ENCODE measurements at regions not wholly inside any gene's neighbourhood (a gene's known extent, or its start where the extent isn't known, plus 50 kb on each side); places are given as distances from the start of the nearest gene placed in this dataset.

GRCh38 chr12:13293096-13293495, 96.6 kb downstream of the EMP1 start:
- no peaks in the 10 kb centered on the region for H3K36me3 ChIP-seq
- no peak overlapping the region for H3K9ac ChIP-seq
- H3K4me1 ChIP-seq = peaks cover 0 to 16% (median 2%) of the 10 kb centered on the region in 10 experiments; a peak in 8 of 20 replicates
- no peak overlapping the region for H3K4me2 ChIP-seq
- no peaks in the 10 kb centered on the region for H3K9me3 ChIP-seq (replicated peaks in 1 of 11)
- no peak overlapping the region for H3K4me3 ChIP-seq
- no peaks in the 10 kb centered on the region for H3K27me3 ChIP-seq
- H3K27ac ChIP-seq = no peak overlapping the region
- no peaks in the 10 kb centered on the region for H4K20me1 ChIP-seq
- no peak for TF ChIP-seq Cebpa-rat (IDR thresholded peaks at IDR 0.05)

- Histone ChIP-seq H4K20me1 (no peaks in the 10 kb centered on the region), H3K4me1 (peaks cover 0 to 12% (median 0%) of the 10 kb centered on the region in 10 experiments; a peak in 8 of 20 replicates), H3K27me3 (no peaks in the 10 kb centered on the region), H3K27ac (no peak overlapping the region), H3K4me3 (no peak overlapping the region), H3K9ac (no peak overlapping the region), H3K9me3 (replicated peaks in 1 of 11) (peaks cover 0 to 13% (median 6%) of the 10 kb centered on the region in 11 experiments; a peak in 11 of 22 replicates), H3K36me3 (no peaks in the 10 kb centered on the region), H3K4me2 (no peak overlapping the region)
- no peak for TF ChIP-seq Cebpa-rat (IDR thresholded peaks at IDR 0.05)
These were observed 93.2 kb downstream of the EMP1 start for GRCh38 chr12:13289653-13290289.

DNA sequence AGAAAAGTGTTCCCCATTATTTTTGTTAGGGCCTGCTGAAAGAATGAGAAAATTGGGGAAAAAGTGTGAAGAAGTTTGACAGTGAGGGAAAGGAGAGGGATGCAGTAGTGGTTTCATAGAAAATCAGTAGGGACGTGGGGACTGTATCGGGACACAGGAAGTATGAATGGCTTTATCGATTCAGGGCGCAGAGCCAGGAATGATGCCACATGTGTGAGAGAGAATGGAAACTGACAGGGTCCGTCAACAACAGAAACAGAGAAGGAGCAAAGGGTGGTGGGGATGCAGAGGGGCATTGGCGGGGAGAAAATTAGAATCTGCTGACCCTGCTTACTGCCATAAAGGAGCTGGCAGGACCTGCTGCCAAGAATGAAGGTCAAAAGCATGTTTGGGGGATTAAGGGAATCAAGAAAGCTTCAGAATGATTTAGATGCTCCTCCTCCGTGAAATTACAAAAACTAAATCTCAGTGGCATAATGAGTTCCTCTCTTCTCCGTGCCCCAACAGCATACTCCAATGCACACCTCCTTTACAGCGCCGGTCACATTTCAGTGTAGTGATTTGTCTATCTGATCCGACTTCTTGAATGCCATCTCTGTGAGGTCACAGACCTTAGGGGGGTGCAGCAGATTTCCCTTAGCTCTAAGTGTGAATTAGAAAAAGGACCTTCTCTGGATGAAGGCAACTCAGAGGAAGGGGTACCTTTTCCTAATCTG, 92.6 kb downstream of the EMP1 start:
- H3K27ac ChIP-seq = no peak overlapping the region
- no peaks in the 10 kb centered on the region for H4K20me1 ChIP-seq
- no peak overlapping the region for H3K4me3 ChIP-seq
- H3K4me2 ChIP-seq = no peak overlapping the region
- no peaks in the 10 kb centered on the region for H3K27me3 ChIP-seq
- peaks cover 0 to 18% (median 6%) of the 10 kb centered on the region in 10 experiments; a peak in 16 of 20 replicates for H3K4me1 ChIP-seq
- peaks cover 0 to 18% (median 10%) of the 10 kb centered on the region in 11 experiments; a peak in 11 of 22 replicates for H3K9me3 ChIP-seq (replicated peaks in 1 of 11)
- no peak for TF ChIP-seq Cebpa-rat (IDR thresholded peaks at IDR 0.05)
- no peaks in the 10 kb centered on the region for H3K36me3 ChIP-seq
- H3K9ac ChIP-seq = no peak overlapping the region

- Histone ChIP-seq H3K4me1 (peaks cover 0 to 24% (median 12%) of the 10 kb centered on the region in 10 experiments; a peak in 16 of 20 replicates), H3K27me3 (no peaks in the 10 kb centered on the region), H3K36me3 (no peaks in the 10 kb centered on the region), H3K27ac (no peak overlapping the region), H3K9ac (no peak overlapping the region), H3K4me2 (no peak overlapping the region), H4K20me1 (no peaks in the 10 kb centered on the region), H3K9me3 (replicated peaks in 1 of 11) (peaks cover 0 to 18% (median 10%) of the 10 kb centered on the region in 11 experiments; a peak in 11 of 22 replicates), H3K4me3 (no peak overlapping the region)
- no peak for TF ChIP-seq Cebpa-rat (IDR thresholded peaks at IDR 0.05)
These were observed 92.0 kb downstream of the EMP1 start for GRCh38 chr12:13288501-13288900.

- H3K4me1 ChIP-seq = peaks cover 0 to 40% (median 30%) of the 10 kb centered on the region in 10 experiments; a peak in 16 of 20 replicates
- H3K36me3 ChIP-seq = no peaks in the 10 kb centered on the region
- peak overlapping the region in 10 of 11 experiments; percentile 12 to 87 (median 66); a peak in 17 of 22 replicates for H3K4me2 ChIP-seq
- no peak overlapping the region for H3K9ac ChIP-seq
- H3K27ac ChIP-seq = no peak overlapping the region
- H4K20me1 ChIP-seq = no peaks in the 10 kb centered on the region
- no peak overlapping the region; a peak in 1 of 20 replicates for H3K4me3 ChIP-seq
- peaks cover 13 to 30% (median 24%) of the 10 kb centered on the region in 11 experiments; a peak in 19 of 22 replicates for H3K9me3 ChIP-seq (replicated peaks in 1 of 11)
- no peaks in the 10 kb centered on the region for H3K27me3 ChIP-seq
- TF ChIP-seq Cebpa-rat (IDR thresholded peaks at IDR 0.05) = no peak
These were observed 87.3 kb downstream of the EMP1 start for GRCh38 chr12:13283867-13284266.

- H3K27me3 ChIP-seq = no peaks in the 10 kb centered on the region
- H3K9me3 ChIP-seq (replicated peaks in 1 of 11) = peaks cover 13 to 40% (median 33%) of the 10 kb centered on the region in 11 experiments; a peak in 20 of 22 replicates
- H3K4me3 ChIP-seq = no peak overlapping the region
- H3K9ac ChIP-seq = no peak overlapping the region
- H3K4me2 ChIP-seq = peak overlapping the region in 8 of 11 experiments; percentile 38 to 87 (median 70); a peak in 16 of 22 replicates
- H3K36me3 ChIP-seq = no peaks in the 10 kb centered on the region
- H4K20me1 ChIP-seq = no peaks in the 10 kb centered on the region
- H3K4me1 ChIP-seq = peaks cover 0 to 41% (median 33%) of the 10 kb centered on the region in 10 experiments; a peak in 16 of 20 replicates
- TF ChIP-seq Cebpa-rat (IDR thresholded peaks at IDR 0.05) = no peak
- H3K27ac ChIP-seq = no peak overlapping the region
These were observed 86.3 kb downstream of the EMP1 start for GRCh38 chr12:13282861-13283260.

DNA sequence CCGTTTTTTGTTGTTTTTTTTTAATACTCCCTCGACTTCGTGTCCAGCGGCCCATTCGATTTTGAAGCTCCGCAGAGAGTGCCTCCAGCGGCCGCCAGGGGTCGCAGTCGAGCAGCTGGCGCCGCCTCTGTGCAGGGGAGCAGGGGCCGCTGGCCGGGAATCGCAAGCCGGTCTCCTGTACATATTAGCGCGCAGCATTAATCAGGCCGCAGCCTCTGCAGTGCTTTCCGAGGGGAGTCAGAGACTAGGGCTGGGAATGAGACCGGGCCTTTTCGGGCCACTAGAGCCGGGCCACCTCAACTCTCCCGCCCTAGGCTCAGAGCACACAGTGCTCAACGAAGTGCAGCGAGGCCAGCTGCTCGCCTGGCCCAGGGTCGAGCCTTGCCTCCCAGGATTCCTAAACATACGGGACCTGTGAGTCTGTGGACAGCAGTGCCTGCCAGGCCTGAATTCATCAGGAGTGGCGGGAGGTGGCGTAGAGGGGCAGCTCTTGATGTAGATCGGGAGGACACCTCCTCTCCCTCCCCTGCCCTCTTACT, 81.8 kb downstream of the EMP1 start:
- H3K4me1 ChIP-seq = peaks cover 0 to 38% (median 29%) of the 10 kb centered on the region in 10 experiments; a peak in 15 of 20 replicates

DNA sequence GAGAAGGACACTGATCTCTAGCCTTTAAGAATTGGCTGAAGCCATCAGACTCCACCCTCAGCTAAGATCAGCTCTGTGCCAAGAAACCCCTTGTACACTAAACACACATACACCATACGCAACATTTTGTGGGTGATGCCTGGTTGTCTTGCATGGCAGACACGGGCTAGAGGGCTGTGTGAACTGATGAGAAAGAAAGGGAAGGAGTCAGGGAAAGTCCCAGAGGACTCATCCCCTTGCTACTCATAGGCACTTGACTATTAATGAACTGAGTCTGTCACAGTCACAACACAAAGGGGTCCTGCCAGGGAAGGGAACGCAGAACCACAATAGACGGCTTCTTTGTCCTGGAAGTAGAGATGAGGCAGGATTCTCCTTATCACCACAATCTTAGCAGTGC, 80.8 kb downstream of the EMP1 start:
- no peak for TF ChIP-seq Cebpa-rat (IDR thresholded peaks at IDR 0.05)
- no peak overlapping the region for H3K9ac ChIP-seq
- no peak overlapping the region for H3K27ac ChIP-seq
- H3K4me1 ChIP-seq = peaks cover 0 to 28% (median 19%) of the 10 kb centered on the region in 10 experiments; a peak in 13 of 20 replicates
- H3K36me3 ChIP-seq = no peaks in the 10 kb centered on the region
- H4K20me1 ChIP-seq = no peaks in the 10 kb centered on the region
- H3K4me2 ChIP-seq = no peak overlapping the region
- no peaks in the 10 kb centered on the region for H3K27me3 ChIP-seq
- H3K9me3 ChIP-seq (replicated peaks in 1 of 11) = peaks cover 13 to 30% (median 24%) of the 10 kb centered on the region in 11 experiments; a peak in 18 of 22 replicates
- H3K4me3 ChIP-seq = no peak overlapping the region

More for the DNA sequence above, 81.8 kb downstream of the EMP1 start:
- Histone ChIP-seq H3K4me3 (no peak overlapping the region), H3K4me2 (peak overlapping the region in 2 of 11 experiments; percentile 23 to 38; a peak in 2 of 22 replicates), H3K27ac (no peak overlapping the region), H3K9me3 (replicated peaks in 1 of 11) (peaks cover 13 to 30% (median 24%) of the 10 kb centered on the region in 11 experiments; a peak in 18 of 22 replicates), H3K36me3 (no peaks in the 10 kb centered on the region), H3K9ac (no peak overlapping the region), H4K20me1 (no peaks in the 10 kb centered on the region), H3K27me3 (no peaks in the 10 kb centered on the region)
- no peak for TF ChIP-seq Cebpa-rat (IDR thresholded peaks at IDR 0.05)

Measured in BLaER1 treated with 17β-estradiol and CSF1 and Interleukin-3, amounts not matched to agents 10 nM and 100 nM (cell line).